ENCODE measurements at regions not wholly inside any gene's neighbourhood (a gene's known extent, or its start where the extent isn't known, plus 50 kb on each side); places are given as distances from the start of the nearest gene placed in this dataset.

GRCh38 chr21:38741092-38741949, 64.4 kb upstream of the ETS2 start:
- TF ChIP-seq, protein P1, sequence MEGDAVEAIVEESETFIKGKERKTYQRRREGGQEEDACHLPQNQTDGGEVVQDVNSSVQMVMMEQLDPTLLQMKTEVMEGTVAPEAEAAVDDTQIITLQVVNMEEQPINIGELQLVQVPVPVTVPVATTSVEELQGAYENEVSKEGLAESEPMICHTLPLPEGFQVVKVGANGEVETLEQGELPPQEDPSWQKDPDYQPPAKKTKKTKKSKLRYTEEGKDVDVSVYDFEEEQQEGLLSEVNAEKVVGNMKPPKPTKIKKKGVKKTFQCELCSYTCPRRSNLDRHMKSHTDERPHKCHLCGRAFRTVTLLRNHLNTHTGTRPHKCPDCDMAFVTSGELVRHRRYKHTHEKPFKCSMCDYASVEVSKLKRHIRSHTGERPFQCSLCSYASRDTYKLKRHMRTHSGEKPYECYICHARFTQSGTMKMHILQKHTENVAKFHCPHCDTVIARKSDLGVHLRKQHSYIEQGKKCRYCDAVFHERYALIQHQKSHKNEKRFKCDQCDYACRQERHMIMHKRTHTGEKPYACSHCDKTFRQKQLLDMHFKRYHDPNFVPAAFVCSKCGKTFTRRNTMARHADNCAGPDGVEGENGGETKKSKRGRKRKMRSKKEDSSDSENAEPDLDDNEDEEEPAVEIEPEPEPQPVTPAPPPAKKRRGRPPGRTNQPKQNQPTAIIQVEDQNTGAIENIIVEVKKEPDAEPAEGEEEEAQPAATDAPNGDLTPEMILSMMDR (conservative IDR thresholded peaks at IDR 0.05; ENCODE audit: low read depth, low read length) = no peak
- no peak overlapping the region for H3K4me3 ChIP-seq (ENCODE audit: low read depth, low read length)
- DNase-seq (ENCODE audit: low read depth) = no peak

GRCh38 chr21:38741950-38742256, 63.8 kb upstream of the ETS2 start:
- DNase-seq (ENCODE audit: low read depth) = no peak
- no peak overlapping the region for H3K4me3 ChIP-seq (ENCODE audit: low read depth, low read length)
- TF ChIP-seq, protein P1 (conservative IDR thresholded peaks at IDR 0.05; ENCODE audit: low read depth, low read length) = no peak

- no peak overlapping the region for H3K4me3 ChIP-seq (ENCODE audit: low read depth, low read length)
- TF ChIP-seq, protein P1 (conservative IDR thresholded peaks at IDR 0.05; ENCODE audit: low read depth, low read length) = no peak
- no peak for DNase-seq (ENCODE audit: low read depth)
Measured at GRCh38 chr21:38742580-38743260, 63.0 kb upstream of the ETS2 start.

GRCh38 chr21:38743772-38744529, 61.8 kb upstream of the ETS2 start:
- no peak for DNase-seq (ENCODE audit: low read depth)
- TF ChIP-seq, protein P1 (conservative IDR thresholded peaks at IDR 0.05; ENCODE audit: low read depth, low read length) = no peak

GRCh38 chr21:38744861-38745260, 60.9 kb upstream of the ETS2 start:
- no peak overlapping the region for H3K4me3 ChIP-seq (ENCODE audit: low read depth, low read length)
- TF ChIP-seq, protein P1 (conservative IDR thresholded peaks at IDR 0.05; ENCODE audit: low read depth, low read length) = no peak
- DNase-seq (ENCODE audit: low read depth) = no peak

More at GRCh38 chr21:38743772-38744529, 61.8 kb upstream of the ETS2 start:
- no peak overlapping the region for H3K4me3 ChIP-seq (ENCODE audit: low read depth, low read length)

DNA sequence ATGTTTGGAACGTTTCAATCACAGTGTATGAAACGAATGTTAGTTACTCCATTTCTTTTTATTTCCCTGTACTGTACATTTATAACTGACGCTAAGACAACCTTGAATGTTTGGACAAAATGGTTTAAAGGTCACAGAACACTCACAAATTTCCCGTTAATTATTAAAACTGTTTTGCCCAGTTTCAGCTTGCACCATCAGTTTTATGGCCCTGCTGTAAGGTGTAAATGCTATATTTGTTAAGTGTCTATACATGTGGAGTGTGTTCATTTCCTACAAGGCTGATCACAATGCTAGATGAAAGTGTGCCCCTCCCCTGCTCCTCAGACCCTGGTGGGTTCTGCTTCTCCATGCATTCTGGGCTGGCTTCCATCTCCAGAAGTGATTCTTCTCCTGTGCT, 57.9 kb upstream of the ETS2 start:
- TF ChIP-seq, protein P1 (conservative IDR thresholded peaks at IDR 0.05; ENCODE audit: low read depth, low read length) = no peak
- no peak for DNase-seq (ENCODE audit: low read depth)
- no peak overlapping the region for H3K4me3 ChIP-seq (ENCODE audit: low read depth, low read length)
